Epidermal melanocyte (primary cell): ENCODE measurements at regions not wholly inside any gene's neighbourhood (a gene's known extent, or its start where the extent isn't known, plus 50 kb on each side); places are given as distances from the start of the nearest gene placed in this dataset.

Experiments
- DNase-seq: peaks from one replicate; pipeline ENCODE4 v3.0.0; 2011; ENCODE audit warnings: low spot score; ENCODE audit not compliant: insufficient read length

DNA sequence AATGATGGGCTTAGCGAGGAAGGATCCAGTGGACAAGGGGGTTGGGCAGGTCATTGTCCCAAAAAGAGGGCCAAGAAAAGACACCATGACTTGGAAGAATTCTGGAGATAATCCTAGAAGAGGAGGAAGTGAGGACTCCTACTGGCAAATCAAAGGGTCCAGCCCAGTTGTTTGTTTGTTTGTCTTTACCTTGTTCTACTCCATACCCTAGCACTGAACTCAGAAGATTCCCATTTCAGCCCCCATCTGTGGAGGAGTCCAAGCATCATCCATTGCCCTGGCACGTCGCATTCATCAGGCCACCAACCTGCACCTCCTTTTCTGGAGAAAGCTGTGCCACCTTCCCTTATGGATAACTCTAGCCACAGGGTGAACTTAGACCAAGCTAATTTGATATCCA lies 326.2 kb downstream of the EN1 start:
- no peak for DNase-seq

DNA sequence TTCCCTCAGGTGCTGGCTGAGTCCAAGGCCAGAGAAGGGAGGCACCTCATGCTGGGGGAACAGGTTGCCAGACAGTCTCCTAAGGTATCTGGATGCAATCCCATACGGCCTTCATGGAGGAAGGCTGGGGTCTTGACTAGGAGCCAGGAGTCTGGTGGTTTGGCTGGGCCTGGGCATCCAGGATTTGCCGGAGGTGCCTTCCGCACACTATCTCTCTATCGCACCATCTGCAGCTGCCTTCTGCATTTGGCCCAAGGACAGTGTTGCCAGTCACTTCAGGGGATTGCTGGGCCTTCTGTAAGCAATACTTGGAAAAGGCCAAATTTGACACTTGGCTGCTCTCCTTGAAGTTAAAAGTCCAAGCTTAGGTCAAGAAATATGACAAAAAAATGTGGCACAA lies 327.2 kb downstream of the EN1 start:
- DNase-seq = no peak

DNA sequence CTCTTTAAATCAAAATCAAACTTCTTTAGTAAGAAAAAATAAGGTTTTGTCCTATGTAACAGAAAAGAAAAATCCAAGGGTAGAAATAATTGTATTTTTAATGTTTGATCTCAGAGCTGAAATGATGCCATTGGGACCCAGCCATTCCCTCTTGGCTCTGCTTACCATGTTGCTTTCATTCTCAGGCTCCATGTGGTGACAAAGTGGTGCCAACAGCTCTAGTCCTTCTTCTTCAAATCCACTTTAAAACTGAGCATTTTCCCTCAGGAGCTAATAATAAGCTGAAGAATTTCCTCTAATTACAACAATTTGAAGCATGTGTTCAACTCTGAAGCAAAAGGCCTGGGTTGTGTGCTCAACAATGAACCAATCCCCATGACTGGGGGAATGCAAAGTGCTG lies 327.9 kb downstream of the EN1 start:
- no peak for DNase-seq

DNA sequence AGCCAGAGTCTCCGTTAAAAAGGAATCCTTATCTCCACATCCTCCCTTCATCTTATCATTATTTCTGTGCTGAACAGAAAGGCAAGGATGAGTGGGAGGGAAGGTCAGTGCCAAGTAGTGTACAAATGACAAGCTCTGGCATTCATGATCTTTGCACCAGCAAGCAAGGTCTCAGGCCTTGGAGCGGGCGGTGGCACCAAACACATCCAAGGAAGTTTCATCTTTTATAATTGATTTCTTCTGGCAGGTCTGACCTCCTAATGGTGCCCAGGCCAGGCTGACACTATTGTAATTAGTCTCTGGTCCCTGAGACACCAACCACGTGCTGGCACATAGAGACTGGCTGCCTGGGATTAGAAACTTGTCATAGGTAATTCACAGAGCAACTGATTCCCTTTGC lies 336.6 kb downstream of the EN1 start:
- no peak for DNase-seq

DNA sequence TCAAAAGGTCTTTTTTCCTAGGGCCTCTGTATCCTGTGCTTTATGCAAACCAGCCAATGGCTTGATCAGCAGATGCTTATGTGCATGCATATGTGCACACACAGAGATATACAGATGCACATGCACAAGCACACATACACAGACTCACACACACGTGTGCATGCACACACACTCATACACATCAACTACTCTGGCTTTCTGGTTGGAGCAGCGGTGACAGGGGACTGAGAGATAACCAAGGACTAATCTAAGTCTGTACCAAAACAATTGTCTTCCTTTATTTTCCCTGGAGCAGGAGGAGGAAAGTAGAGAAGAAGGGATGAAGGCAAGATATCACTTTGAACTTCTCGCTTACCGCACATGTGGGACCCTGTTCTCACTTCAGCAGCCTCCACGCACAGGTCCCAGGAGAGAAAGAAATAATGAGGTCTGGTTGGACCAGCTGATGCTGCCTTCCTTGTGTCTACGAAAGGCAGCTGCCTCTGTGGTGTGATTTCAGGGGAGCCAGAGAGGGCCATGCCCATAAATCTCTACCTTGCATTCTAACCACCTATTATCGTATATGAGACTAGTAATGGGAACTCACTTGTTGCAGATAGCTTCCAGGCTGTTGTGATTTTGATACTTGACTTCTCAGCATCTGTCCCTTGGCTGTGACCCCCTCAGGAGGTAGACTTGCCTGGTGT lies 338.0 kb downstream of the EN1 start:
- DNase-seq = no peak

DNA sequence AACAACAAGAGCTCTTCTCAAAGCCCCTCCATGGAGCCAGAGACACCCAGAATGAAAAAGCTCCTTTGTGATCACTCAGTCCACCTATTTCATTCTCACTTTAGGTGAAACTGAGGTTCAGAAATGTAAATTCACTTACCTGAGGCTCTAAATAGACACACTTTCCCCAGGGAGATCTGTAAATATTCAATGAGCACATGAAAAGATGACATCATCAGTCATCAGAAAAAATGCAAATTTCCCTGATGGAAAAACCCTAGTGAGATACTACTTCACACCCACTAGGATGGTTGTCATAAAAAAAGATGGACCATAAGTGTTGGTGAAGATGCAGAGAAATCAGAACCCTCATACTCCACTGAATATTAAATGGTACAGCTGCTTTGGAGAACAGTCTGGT lies 339.2 kb downstream of the EN1 start:
- no peak for DNase-seq

DNA sequence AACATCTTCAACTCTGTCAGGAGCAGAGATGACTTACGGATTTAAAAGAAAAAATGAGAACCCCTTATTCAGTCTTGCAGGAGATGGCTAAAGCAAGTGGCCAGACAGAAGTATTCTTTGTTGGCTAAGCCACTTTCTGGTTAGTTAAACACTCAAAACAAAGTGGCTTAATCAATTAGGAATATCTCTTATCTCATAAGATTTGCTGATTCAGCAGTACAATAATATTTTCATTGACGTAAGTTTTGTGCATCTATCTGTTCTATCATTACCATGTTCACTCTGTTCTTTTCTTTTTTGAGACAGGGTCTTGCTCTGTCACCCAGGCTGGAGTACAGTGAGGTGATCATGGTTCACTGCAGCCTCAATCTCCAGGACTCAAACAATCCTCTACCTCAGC lies 342.0 kb downstream of the EN1 start:
- DNase-seq = no peak

DNA sequence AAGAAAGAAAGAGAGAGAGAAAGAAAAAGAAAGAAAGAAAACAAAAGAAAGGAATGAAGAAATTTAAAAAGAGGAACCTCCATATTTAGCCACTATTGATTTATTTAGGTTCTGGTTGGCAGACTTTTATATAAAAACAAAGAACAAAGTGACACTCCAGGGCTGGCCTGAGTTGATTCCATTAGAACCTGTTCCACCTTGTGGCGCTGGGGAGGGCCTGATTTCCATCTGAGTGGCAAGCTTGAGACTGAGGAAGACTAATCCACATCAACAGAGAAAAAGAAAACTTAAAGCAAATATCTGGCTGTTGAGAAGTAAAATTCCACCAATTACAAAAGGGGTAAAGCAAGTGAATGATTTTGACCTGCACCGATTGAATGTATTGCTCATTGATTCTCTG lies 345.3 kb downstream of the EN1 start:
- DNase-seq = no peak

DNA sequence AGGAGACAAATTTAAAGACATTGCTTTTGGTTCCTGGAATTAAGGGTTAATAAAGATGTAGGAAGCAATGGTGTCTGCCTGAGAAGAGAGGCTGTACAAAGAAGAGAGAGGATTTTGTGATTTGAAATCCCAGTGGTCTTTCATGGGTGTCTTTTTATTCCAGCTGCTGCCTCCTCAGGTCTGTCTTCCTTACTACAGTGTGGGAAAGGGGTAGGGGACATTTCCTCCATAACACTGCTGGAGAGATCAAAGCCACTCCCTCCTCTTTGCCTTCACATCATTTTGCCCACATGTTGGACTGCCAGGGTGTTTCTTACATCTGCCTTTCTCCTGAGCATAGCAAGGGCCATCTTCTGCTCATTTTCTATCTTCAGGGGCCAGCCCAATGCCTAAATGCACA lies 348.5 kb downstream of the EN1 start:
- DNase-seq = no peak

DNA sequence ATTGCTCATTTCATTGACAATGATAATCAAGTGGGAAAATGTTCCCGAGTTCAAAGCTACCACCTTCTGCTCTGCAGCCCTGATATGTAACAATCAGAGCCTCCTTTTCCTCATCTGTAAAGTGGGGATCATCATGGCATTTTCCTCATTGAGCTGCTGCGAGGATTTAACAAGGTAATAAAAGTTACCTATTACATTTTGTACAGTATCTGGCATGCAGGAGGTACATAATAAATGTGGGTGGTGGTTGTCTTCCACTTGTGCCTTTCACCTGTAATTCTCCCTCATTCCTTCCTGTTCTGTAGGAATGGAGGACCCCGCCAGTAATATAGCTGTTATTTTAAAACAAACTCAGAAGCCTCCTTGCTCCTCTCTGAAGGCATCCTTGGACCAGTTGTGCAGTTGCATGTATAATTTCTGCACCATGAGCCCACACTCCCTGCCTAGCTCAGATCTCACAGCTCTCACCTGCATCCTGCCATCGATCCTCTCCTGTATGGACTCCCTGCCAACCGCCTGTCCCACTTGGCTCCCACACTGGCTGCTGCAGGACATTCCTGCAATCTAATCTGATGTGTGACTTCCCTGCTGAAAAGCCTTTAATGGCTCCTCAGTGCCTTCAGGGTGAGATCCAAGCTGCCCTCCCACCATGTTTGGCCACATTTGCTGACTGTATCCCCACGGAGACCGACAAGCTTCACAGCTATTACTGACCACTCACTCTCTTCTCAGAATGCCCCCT lies 350.4 kb downstream of the EN1 start:
- no peak for DNase-seq

DNA sequence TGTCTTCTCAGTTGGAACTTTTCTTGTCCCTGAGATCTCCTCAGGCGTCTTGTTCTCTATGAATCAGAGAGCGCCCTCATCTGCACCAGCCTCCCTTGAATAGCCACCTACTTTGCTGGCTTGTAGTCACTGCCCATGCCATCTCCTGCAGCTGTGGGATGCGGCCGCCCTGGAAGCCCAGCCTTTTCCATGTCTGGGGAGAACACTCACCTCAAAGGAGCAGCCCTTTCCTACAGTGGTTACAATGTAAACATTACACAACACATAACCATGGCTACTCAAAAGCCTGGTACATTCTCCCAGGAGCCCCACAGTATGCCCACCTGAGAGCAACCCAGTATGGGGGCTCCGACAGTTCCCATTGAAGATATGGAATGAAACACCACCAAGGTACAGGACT lies 351.0 kb downstream of the EN1 start:
- DNase-seq = no peak

DNA sequence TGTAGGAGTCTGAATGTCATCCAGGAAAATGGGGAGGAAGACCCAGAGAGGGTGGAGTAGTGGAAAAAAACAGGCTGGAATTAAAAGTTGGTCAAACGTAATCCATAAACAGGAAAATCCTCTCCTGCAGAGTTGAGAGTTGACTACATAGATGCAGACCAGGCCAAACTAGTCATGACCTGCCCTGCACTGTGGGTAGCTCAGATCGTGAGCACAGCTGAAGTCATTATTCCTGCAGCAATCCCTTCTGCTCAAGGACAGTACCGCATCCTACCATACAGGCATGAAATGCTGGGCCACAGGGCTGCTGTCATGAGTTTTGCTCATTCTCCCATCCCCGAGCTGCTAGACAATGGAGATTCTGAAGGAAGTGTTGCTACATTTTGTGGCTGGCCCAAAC lies 352.2 kb downstream of the EN1 start:
- DNase-seq = no peak

DNA sequence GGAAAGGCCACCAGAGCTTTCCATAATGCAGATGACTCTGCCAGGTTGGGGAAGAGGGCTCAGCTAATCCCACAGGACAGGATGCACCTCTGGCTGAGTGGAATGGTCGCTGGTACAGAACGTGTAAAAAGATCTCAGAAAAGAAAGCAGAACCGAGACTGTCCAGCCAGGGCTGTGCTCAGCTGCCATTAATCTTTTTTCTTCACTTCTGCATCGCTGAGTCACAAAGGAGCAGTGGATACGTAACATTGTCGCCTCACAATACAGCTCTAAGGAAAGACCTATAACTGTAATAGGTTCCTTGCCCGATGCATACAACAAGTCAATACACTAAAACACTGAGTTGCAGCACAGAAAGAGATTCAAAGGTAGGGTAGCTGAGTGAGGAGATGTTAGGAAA lies 354.2 kb downstream of the EN1 start:
- no peak for DNase-seq

DNA sequence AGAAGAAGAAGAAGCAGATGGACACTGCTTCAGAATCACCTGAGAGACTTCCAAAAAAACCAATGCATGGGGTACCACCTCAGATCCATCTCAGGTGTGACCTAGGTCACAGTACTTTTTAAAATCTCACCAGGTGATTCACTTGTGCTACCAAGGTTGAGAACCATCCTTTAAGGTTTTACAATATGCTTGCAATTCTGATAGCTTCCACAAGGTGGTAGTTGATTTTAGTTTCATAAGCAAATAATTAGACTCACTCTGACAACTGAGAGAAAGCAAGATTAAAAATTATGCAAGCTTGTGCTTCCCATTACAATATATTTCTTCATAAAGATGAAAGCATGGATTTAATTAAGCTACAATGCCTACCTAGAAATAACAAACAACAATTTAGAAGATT lies 355.1 kb downstream of the EN1 start:
- DNase-seq = no peak

DNA sequence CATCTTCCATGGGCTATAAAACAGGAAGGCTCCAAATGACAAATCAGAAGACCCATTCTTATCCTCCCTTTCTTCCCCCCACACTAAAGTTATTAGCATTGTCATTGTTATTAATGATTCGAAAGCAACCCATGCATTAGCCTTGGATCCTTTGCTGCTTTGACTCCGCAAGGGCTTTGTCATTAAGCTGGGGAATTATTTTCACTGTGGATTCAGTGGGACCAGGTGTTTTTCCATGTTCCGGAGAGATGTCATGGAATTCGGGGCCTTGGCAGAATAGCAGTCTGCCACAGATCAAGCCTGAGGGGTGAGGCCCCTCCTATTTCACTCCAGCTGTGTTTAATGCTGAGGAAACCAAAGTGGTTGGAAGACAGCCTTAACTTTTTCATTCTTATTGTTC lies 357.1 kb downstream of the EN1 start:
- DNase-seq = no peak

DNA sequence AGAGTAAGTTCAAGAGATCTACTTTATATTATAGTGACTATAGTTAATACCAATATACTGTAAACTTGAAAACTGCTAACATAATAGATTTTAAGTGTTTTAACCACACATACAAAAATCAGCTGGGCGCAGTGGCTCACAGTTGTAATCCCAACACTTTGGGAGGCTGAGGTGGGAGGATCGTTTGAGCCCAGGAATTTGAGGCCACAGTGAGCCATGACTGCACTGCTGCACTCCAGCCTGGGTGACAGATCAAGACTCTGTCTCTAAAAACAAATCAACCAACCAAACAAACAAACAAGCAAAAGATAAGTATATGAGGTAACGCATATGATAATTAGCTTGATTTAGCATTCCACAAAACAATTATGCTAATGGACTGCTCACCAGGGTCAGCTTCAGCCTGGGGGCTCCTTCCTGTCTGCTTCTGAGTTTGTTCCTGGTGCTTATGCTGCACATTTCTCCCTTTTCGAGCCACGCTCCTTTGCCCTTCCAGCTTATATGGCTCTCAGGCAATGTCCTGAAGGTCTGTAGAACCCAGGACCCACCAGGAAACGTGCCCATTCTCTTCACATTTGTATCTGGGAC lies 357.6 kb downstream of the EN1 start:
- no peak for DNase-seq

DNA sequence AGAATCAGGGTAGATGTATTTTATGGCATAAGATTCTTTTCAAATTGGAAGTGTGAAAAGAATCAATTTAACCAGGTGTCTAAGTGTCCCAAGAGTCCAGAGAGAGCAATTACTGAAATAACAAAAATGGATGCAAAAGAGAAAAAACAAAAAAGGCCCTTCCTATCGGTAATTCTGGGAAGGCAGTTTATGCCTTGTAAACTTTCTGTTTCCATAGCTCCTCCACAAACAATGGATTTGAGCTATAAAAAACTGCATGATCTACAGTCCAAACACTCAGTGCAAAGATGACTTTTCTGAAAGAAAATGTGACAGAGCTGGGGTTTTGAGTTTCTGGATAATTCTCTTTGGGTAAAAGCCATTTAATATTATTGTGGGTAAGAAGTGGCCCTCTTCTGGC lies 366.1 kb downstream of the EN1 start:
- no peak for DNase-seq

DNA sequence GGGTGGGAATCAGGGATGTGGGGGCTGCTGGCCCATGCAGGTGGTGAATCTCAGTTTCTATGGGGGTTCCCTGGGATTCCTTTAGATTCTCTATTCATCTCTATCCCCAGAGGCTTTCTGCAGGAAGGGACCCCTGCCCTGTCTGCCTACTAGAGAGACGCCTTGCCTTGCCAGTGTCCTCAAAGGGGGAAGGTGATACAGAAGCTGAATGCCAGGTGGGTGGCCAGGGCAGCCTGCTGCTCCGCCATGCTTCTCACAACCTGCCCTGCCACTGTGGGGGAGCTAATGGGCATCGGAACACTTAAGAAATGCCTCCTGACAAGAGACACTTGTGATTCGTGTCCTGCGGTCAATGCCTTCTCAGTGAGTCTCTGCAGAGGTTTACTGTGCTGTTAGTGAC lies 368.4 kb downstream of the EN1 start:
- no peak for DNase-seq

DNA sequence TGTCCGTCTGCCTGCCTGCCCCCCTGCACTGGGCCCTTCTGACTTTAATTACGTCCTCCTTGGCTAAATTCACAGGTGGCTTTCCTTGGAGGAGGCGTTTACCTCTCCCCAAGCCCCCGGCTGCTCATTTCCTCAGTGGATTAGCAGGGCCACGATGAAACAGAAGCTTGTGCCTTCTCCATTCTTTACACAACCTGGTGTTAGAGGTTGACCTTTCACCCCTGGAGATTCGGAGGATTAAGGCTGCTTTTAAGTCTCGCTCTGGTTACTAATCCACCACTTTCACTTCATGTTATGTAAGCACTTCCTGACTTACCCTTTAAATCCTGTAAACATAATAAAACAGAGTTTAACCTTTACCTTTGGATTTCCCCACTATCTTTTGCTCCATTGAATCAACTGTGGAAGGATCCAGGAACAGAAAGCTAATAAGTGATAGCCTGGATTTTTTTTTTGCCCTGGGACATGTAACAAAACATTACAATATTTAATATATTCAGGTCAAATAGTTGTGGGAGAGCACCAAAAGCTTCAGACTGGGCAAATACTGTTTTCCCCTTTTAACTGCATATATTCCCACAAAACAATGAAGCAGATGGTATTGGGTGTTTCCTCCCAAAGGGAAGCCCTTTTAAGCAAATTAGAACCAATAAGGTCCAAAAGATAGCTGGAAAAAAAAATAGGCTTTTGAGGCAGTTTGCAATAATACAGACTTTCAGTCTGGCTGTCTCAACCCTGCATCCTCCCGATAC lies 370.2 kb downstream of the EN1 start:
- DNase-seq = no peak

DNA sequence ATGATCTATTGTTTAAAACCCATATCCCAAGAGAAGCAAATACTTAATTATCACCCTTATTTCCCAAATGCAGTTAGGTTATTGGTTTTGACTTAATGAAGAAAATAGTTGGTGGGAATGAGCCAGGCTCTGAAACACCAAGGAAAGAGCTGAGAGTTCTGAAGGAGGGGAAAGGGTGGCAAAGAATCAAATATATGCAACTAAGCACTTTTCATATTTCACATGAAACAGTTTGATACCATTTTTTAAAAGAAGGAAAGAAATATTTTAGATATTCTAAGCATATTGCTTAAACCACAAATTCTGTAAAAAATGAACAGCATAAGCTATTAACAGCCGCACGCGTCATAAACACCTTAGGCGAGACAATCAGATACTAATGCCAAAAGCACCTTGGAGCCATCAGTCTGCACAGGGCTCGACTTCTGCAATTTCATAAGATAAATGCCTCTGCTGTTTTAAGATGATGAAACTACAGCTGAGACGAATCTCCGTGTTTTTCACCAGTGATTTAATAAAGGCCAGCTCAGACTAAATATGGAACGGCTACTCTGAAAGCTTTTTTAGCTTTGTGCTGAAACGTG lies 371.7 kb downstream of the EN1 start:
- no peak for DNase-seq

DNA sequence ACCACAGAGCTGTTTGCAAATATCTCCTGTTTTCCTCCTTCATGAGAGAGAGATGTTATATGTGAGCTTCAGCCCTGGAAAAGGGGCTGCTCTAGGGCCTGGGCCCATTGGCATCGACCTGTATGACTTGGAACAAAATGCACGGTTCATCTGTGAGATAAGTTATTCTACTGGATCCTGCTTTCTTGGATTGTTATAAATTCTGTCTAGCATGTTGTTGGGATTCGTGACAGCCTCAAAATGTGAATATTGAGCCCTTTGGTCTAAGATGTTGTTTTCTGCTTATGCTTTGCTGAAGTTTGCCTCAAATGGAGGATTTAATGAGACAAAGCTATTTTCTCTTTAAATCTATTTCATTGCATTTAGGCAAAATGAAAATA lies 372.9 kb downstream of the EN1 start:
- no peak for DNase-seq
